Ovary (tissue), 7 donors: ENCODE measurements at regions not wholly inside any gene's neighbourhood (a gene's known extent, or its start where the extent isn't known, plus 50 kb on each side); places are given as distances from the start of the nearest gene placed in this dataset.

Experiments used
- DNase-seq, 5 donors: peaks; one replicate each; pipeline ENCODE4 v3.0.0-alpha.2; 2019 to 2020
- H3K27ac ChIP-seq, 2 donors: fragments of 200-600 bp; one replicate each; pipeline versions ENCODE4 v1.5.1 to v1.8.0; 2019 to 2022
- H3K27me3 ChIP-seq: fragments of 200-600 bp; one replicate; pipeline ENCODE4 v1.8.0; 2022
- H3K36me3 ChIP-seq: fragments of 200-600 bp; sonication (generic); one replicate; pipeline ENCODE4 v1.5.1; 2019
- H3K4me1 ChIP-seq: one replicate; pipeline ENCODE4 v1.8.1; 2013; ENCODE audit warnings: mild to moderate bottlenecking, moderate library complexity; ENCODE audit not compliant: insufficient read depth
- H3K4me3 ChIP-seq: fragments of 200-600 bp; sonication (generic); one replicate; pipeline ENCODE4 v1.5.1; 2017
- H3K9me3 ChIP-seq, 2 donors: fragments of 200-600 bp in 1 of 2; sonication (generic) in 1 of 2; one replicate each; pipeline versions ENCODE4 v1.5.1 to v1.8.1; 2013 to 2019; ENCODE audit warnings: mild to moderate bottlenecking in 1 of 2, moderate library complexity in 1 of 2
- CTCF ChIP-seq, 3 donors: fragments of 450-650 bp in 2 of 3; fragments of 200-600 bp in 1 of 3; IDR thresholded peaks; one replicate each; pipeline versions ENCODE4 v1.5.1 to v1.8.0; 2016 to 2022; ENCODE audit warnings: antibody characterized with exemption in 3 of 3, mild to moderate bottlenecking in 1 of 3
- EP300 ChIP-seq: sonication (generic); formaldehyde crosslinking; IDR thresholded peaks from one replicate; pipeline ENCODE4 v1.6.1; 2017; ENCODE audit warnings: antibody characterized with exemption
- POLR2A ChIP-seq: fragments of 450-650 bp; IDR thresholded peaks from one replicate; pipeline ENCODE4 v1.6.1; 2017; ENCODE audit warnings: antibody characterized with exemption, mild to moderate bottlenecking, moderate library complexity
- WGBS, 3 donors: extraction: QIAGEN DNeasy Blood & Tissue Kit in 1 of 3; methylation state at CpG; one replicate each; pipeline versions ENCODE4 v1.1.5 to v1.1.7; 2013 to 2017; 5-methylcytosine and 5-hydroxymethylcytosine counted together
- intact Hi-C, 4 donors: fragments of 100-400 bp; cut with DNase I; formaldehyde crosslinking; loops; one replicate each; pipeline versions ENCODE4 v1.11.0 to v1.15.1; 2022 to 2023
- donor health status: DM: no; HTN: no; CAD: no; lungs with moderate emphysema.
- donor health status: DM: no; HTN: no; CAD: no.
- donor health status: Bipolar disorder and iron deficiency.
- donor health status: DM: no; HTN: no; CAD: no.
- donor health status: DM: yes; HTN: yes; CAD: no.

GRCh38 chr9:118463419-118463818, 759.2 kb downstream of the TLR4 start:
- no peaks in the 10 kb centered on the region for H3K36me3 ChIP-seq
- intact Hi-C loops: no loop called here
- no peak overlapping the region for H3K27ac ChIP-seq
- TF ChIP-seq POLR2A: no peak
- H3K27me3 ChIP-seq: no peaks in the 10 kb centered on the region
- H3K4me3 ChIP-seq: no peak overlapping the region
- DNase-seq: no peak
- H3K9me3 ChIP-seq: no peaks in the 10 kb centered on the region
- H3K4me1 ChIP-seq: no peaks in the 10 kb centered on the region
- 51 to 75% (median 64%) methylated on average over 1 of the region's 1 CpG for WGBS, 3 donors

GRCh38 chr9:118473521-118473920, 769.3 kb downstream of the TLR4 start:
- no peak overlapping the region for H3K4me3 ChIP-seq
- no peak overlapping the region for H3K27ac ChIP-seq
- intact Hi-C loops: no loop called here
- DNase-seq: no peak
- WGBS, 3 donors: 66 to 81% (median 78%) methylated on average over 1 of the region's 1 CpG
- no peaks in the 10 kb centered on the region for H3K9me3 ChIP-seq
- H3K4me1 ChIP-seq: no peaks in the 10 kb centered on the region
- TF ChIP-seq POLR2A: no peak
- TF ChIP-seq EP300: no peak
- TF ChIP-seq CTCF (IDR thresholded peaks at IDR 0.05): no peak
- no peaks in the 10 kb centered on the region for H3K36me3 ChIP-seq
- no peaks in the 10 kb centered on the region for H3K27me3 ChIP-seq

DNA sequence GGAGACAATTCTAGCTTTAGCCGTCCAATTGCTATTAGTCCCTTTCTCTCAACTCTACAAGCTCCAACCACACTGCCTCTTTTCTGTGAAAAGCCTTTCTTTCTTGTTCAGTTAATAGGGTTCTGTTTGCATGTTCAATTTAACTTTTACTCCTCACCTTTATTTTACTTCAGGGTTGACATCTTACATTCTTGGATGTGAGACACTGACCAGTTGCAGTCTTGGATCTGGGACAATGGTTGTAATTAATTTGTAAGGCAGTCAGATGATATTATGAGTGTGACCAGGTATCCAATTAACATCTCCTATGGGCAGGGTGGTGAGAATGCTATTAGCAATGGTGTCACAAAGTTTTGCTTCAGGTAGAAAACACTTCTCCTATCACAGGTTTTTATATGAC, 774.5 kb downstream of the TLR4 start:
- no peak overlapping the region for H3K4me3 ChIP-seq
- H3K9me3 ChIP-seq: no peaks in the 10 kb centered on the region
- 73 to 88% (median 88%) methylated on average over 1 of the region's 1 CpG for WGBS, 3 donors
- H3K36me3 ChIP-seq: no peaks in the 10 kb centered on the region
- no peaks in the 10 kb centered on the region for H3K4me1 ChIP-seq
- no peaks in the 10 kb centered on the region for H3K27me3 ChIP-seq
- no peak overlapping the region for H3K27ac ChIP-seq
- DNase-seq: no peak
- TF ChIP-seq CTCF (IDR thresholded peaks at IDR 0.05): no peak
- no peak for TF ChIP-seq EP300
- no peak for TF ChIP-seq POLR2A
- intact Hi-C loops: no loop called here

- no peaks in the 10 kb centered on the region for H3K27me3 ChIP-seq
- WGBS, 3 donors: 85 to 97% (median 91%) methylated on average over 1 of the region's 1 CpG
- H3K9me3 ChIP-seq: no peaks in the 10 kb centered on the region
- H3K4me3 ChIP-seq: no peak overlapping the region
- no peaks in the 10 kb centered on the region for H3K4me1 ChIP-seq
- intact Hi-C loops: no loop called here
- no peaks in the 10 kb centered on the region for H3K36me3 ChIP-seq
- no peak overlapping the region for H3K27ac ChIP-seq
- no peak for DNase-seq
- TF ChIP-seq CTCF (IDR thresholded peaks at IDR 0.05): no peak
- no peak for TF ChIP-seq POLR2A
- no peak for TF ChIP-seq EP300
Observed at GRCh38 chr9:118482306-118482705, 778.1 kb downstream of the TLR4 start.

- WGBS, 3 donors: 58 to 66% (median 65%) methylated on average over 2 of the region's 2 CpGs
- Histone ChIP-seq H3K27ac (no peak overlapping the region), H3K36me3 (no peaks in the 10 kb centered on the region), H3K9me3 (no peaks in the 10 kb centered on the region), H3K4me3 (no peak overlapping the region), H3K4me1 (no peaks in the 10 kb centered on the region), H3K27me3 (no peaks in the 10 kb centered on the region)
- intact Hi-C loops: no loop called here
- no peak for DNase-seq
- TF ChIP-seq EP300: no peak
- no peak for TF ChIP-seq POLR2A
- TF ChIP-seq CTCF (IDR thresholded peaks at IDR 0.05): no peak
Observed at GRCh38 chr9:118483677-118484076, 779.5 kb downstream of the TLR4 start.
